ENCODE measurements at regions not wholly inside any gene's neighbourhood (a gene's known extent, or its start where the extent isn't known, plus 50 kb on each side); places are given as distances from the start of the nearest gene placed in this dataset.
"Not testable (repeated sequence)": the region's sequence is repeated elsewhere in the genome, so short reads cannot be mapped to it uniquely, and the experiment has no call there.

GRCh38 chr3:115204475-115204874 lies 57.4 kb upstream of the ZBTB20 start:
- DNase-seq (ENCODE audit: low spot score), result no peak

GRCh38 chr3:115208066-115208750 lies 61.1 kb upstream of the ZBTB20 start:
- DNase-seq (ENCODE audit: low spot score), result no peak

GRCh38 chr3:115211810-115212492 lies 64.9 kb upstream of the ZBTB20 start:
- no peak for DNase-seq (ENCODE audit: low spot score)

GRCh38 chr3:115212615-115213014 lies 65.5 kb upstream of the ZBTB20 start:
- no peak for DNase-seq (ENCODE audit: low spot score)

GRCh38 chr3:115213052-115213451 lies 66.0 kb upstream of the ZBTB20 start:
- not testable (repeated sequence) for DNase-seq (ENCODE audit: low spot score)

- no peak for DNase-seq (ENCODE audit: low spot score)
Observed at GRCh38 chr3:115217292-115217677, 70.2 kb upstream of the ZBTB20 start.

GRCh38 chr3:115217678-115218451 lies 70.8 kb upstream of the ZBTB20 start:
- DNase-seq (ENCODE audit: low spot score), result peak; percentile 40

- DNase-seq (ENCODE audit: low spot score), result no peak
Observed at GRCh38 chr3:115218859-115219258, 71.8 kb upstream of the ZBTB20 start.

- DNase-seq (ENCODE audit: low spot score), result no peak
Observed at GRCh38 chr3:115224687-115225086, 77.6 kb upstream of the ZBTB20 start.

GRCh38 chr3:115226844-115227445 lies 79.9 kb upstream of the ZBTB20 start:
- no peak for DNase-seq (ENCODE audit: low spot score)

- DNase-seq (ENCODE audit: low spot score), result no peak
Observed at GRCh38 chr3:115227461-115227860, 80.4 kb upstream of the ZBTB20 start.

- no peak for DNase-seq (ENCODE audit: low spot score)
Observed at GRCh38 chr3:115228266-115228665, 81.2 kb upstream of the ZBTB20 start.

- DNase-seq (ENCODE audit: low spot score), result no peak
Observed at GRCh38 chr3:115232167-115232566, 85.1 kb upstream of the ZBTB20 start.

GRCh38 chr3:115233021-115233420 lies 85.9 kb upstream of the ZBTB20 start:
- DNase-seq (ENCODE audit: low spot score), result no peak

GRCh38 chr3:115236496-115236895 lies 89.4 kb upstream of the ZBTB20 start:
- no peak for DNase-seq (ENCODE audit: low spot score)

GRCh38 chr3:115239717-115240116 lies 92.6 kb upstream of the ZBTB20 start:
- DNase-seq (ENCODE audit: low spot score), result peak; percentile 96

GRCh38 chr3:115244350-115244749 lies 97.3 kb upstream of the ZBTB20 start:
- DNase-seq (ENCODE audit: low spot score), result no peak

- peak; percentile 87 for DNase-seq (ENCODE audit: low spot score)
Observed at GRCh38 chr3:115245438-115245837, 98.3 kb upstream of the ZBTB20 start.

GRCh38 chr3:115245899-115246298 lies 98.8 kb upstream of the ZBTB20 start:
- no peak for DNase-seq (ENCODE audit: low spot score)

GRCh38 chr3:115246461-115247020 lies 99.5 kb upstream of the ZBTB20 start:
- DNase-seq (ENCODE audit: low spot score), result no peak

- no peak for DNase-seq (ENCODE audit: low spot score)
Observed at GRCh38 chr3:115248274-115248673, 101.2 kb upstream of the ZBTB20 start.

- peak; percentile 17 for DNase-seq (ENCODE audit: low spot score)
Observed at GRCh38 chr3:115251509-115251908, 104.4 kb upstream of the ZBTB20 start.

All from COLO829 (cell line).